Cardiac muscle cell (in vitro differentiated cells and primary cell): ENCODE measurements at regions not wholly inside any gene's neighbourhood (a gene's known extent, or its start where the extent isn't known, plus 50 kb on each side); places are given as distances from the start of the nearest gene placed in this dataset.

Experiments
- DNase-seq, 2 donors: peaks; one replicate each; pipeline versions ENCODE4 v3.0.0 to v3.0.0-alpha.2; 2010 to 2017; ENCODE audit warnings: low read depth in 1 of 2, low spot score in 1 of 2
- H3K27ac ChIP-seq: fragments of 200-600 bp; sonication (generic); 2 replicates; pipeline ENCODE4 v1.5.1; 2016
- H3K27me3 ChIP-seq: fragments of 200-600 bp; sonication (generic); 2 replicates; pipeline ENCODE4 v1.6.0; 2016; ENCODE audit warnings: control low read depth
- H3K36me3 ChIP-seq: fragments of 200-600 bp; sonication (generic); 2 replicates; pipeline ENCODE4 v1.5.1; 2016; ENCODE audit warnings: control low read depth
- H3K4me1 ChIP-seq: fragments of 200-600 bp; sonication (generic); 2 replicates; pipeline ENCODE4 v1.8.1; 2017; ENCODE audit warnings: low read depth, mild to moderate bottlenecking, mixed run types
- H3K4me3 ChIP-seq: fragments of 200-600 bp; sonication (generic); 2 replicates; pipeline ENCODE4 v1.5.1; 2016; ENCODE audit warnings: mild to moderate bottlenecking
- H3K9me3 ChIP-seq: fragments of 200-600 bp; sonication (generic); 2 replicates; pipeline ENCODE4 v1.5.1; 2017; ENCODE audit warnings: low read depth, mild to moderate bottlenecking, control low read depth
- CTCF ChIP-seq: IDR thresholded peaks from 2 replicates; pipeline ENCODE4 v1.5.1; 2012; ENCODE audit warnings: low read depth, mild to moderate bottlenecking, low read length

- no peak for TF ChIP-seq CTCF
- Histone ChIP-seq H3K36me3 (no peaks in the 10 kb centered on the region), H3K9me3 (no peaks in the 10 kb centered on the region), H3K27ac (no peak overlapping the region), H3K27me3 (no peaks in the 10 kb centered on the region), H3K4me1 (no peaks in the 10 kb centered on the region), H3K4me3 (no peak overlapping the region)
- no peak for DNase-seq
Measured at GRCh38 chr2:128557069-128557468, 238.4 kb upstream of the HS6ST1 start.

- no peak overlapping the region for H3K27ac ChIP-seq
- TF ChIP-seq CTCF = no peak
- H3K4me3 ChIP-seq = no peak overlapping the region
- H3K36me3 ChIP-seq = no peaks in the 10 kb centered on the region
- no peaks in the 10 kb centered on the region for H3K4me1 ChIP-seq
- no peaks in the 10 kb centered on the region for H3K27me3 ChIP-seq
- H3K9me3 ChIP-seq = no peaks in the 10 kb centered on the region
- DNase-seq = peak in 1 of 2 donors; percentile 87
Measured at GRCh38 chr2:128557831-128558241, 239.2 kb upstream of the HS6ST1 start.

DNA sequence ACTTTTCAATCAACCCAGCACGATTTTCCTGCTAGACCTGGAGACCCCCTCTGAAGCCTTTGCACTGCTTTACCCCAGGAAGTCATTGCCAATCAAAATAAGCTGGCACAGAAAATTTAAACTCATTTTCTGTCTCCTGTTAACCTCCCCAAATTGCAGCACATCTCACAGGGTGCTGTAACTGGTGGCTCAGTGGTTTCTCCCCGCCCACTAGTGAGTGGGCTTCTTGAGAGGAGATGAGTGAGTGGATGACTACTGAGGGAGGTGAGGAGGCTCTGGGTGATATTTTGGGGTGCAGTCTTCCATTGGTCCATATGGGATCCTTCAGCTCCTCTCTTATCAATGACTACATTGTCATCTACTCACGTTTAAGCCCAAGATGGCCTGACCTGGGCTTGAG is 239.8 kb upstream of the HS6ST1 start:
- Histone ChIP-seq H3K4me3 (no peak overlapping the region), H3K9me3 (no peaks in the 10 kb centered on the region), H3K36me3 (no peaks in the 10 kb centered on the region), H3K4me1 (no peaks in the 10 kb centered on the region), H3K27ac (no peak overlapping the region), H3K27me3 (no peaks in the 10 kb centered on the region)
- no peak for TF ChIP-seq CTCF
- no peak for DNase-seq

DNA sequence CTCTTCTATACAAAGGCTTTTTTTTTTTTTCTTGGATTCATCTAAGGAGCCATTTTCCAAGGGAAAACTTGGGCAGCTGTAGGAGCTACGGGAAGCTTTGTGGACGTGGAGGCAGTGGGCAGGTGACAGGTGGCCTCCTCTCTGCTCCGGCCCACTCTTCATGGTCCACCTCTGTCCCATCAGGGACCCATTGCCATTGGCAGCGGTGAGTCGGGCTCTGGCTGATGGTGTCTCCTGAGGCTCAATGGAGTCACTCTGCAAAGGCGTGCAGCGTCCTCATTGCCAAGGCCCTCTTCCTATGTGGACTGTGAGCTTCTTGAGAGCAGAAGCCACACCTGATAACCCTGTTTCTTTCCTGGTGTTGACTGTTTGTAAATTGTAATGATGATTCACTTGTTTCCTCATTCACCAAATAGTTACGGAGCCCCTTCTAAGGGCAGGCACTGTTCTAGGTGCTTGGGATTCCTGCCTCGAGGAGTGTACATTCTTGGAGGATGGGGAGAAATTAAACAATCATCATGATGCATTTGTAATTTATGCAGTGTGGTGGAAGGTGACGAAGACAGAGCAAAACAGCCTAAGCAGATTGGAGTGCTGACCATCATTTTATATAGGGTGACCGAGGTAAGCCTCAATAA is 240.3 kb upstream of the HS6ST1 start:
- Histone ChIP-seq H3K9me3 (no peaks in the 10 kb centered on the region), H3K4me3 (no peak overlapping the region), H3K36me3 (no peaks in the 10 kb centered on the region), H3K27ac (no peak overlapping the region), H3K4me1 (no peaks in the 10 kb centered on the region), H3K27me3 (no peaks in the 10 kb centered on the region)
- DNase-seq = no peak
- no peak for TF ChIP-seq CTCF

- Histone ChIP-seq H3K27ac (no peak overlapping the region), H3K4me1 (no peaks in the 10 kb centered on the region), H3K9me3 (no peaks in the 10 kb centered on the region), H3K4me3 (no peak overlapping the region), H3K27me3 (no peaks in the 10 kb centered on the region), H3K36me3 (no peaks in the 10 kb centered on the region)
- no peak for TF ChIP-seq CTCF
- no peak for DNase-seq
Measured at GRCh38 chr2:128559533-128560515, 241.2 kb upstream of the HS6ST1 start.
